Activated CD4-positive, alpha-beta memory T cell treated with anti-CD3 and anti-CD28 coated beads for 36 hours (primary cell): ENCODE measurements at regions not wholly inside any gene's neighbourhood (a gene's known extent, or its start where the extent isn't known, plus 50 kb on each side); places are given as distances from the start of the nearest gene placed in this dataset.

ENCODE experiments used
- CTCF ChIA-PET: fragments of 350-600 bp; sonication (Branson Sonifier 250); formaldehyde crosslinking; loops from one replicate; lab custom pipeline; 2021; ENCODE audit warnings: antibody characterized with exemption, inconsistent platforms; lab: Charles Lee
- POLR2A ChIA-PET: fragments of 350-600 bp; sonication (Branson Sonifier 250); formaldehyde crosslinking; loops from one replicate; lab custom pipeline; 2021; ENCODE audit warnings: antibody characterized with exemption; lab: Charles Lee
- DNase-seq: peaks from one replicate; pipeline ENCODE4 v3.0.0-alpha.2; 2020
- H3K27ac Mint-ChIP-seq: one replicate; pipeline ENCODE4 v1.8.0; 2021; ENCODE audit warnings: mixed read lengths
- H3K27me3 Mint-ChIP-seq: one replicate; pipeline ENCODE4 v1.8.0; 2021; ENCODE audit warnings: mixed read lengths
- H3K36me3 Mint-ChIP-seq: one replicate; pipeline ENCODE4 v1.8.0; 2021; ENCODE audit warnings: mixed read lengths
- H3K4me1 Mint-ChIP-seq: one replicate; pipeline ENCODE4 v1.8.0; 2021; ENCODE audit warnings: low read depth, mixed read lengths
- H3K4me3 Mint-ChIP-seq: one replicate; pipeline ENCODE4 v1.8.0; 2021; ENCODE audit warnings: mild to moderate bottlenecking, mixed read lengths
- H3K9me3 Mint-ChIP-seq: one replicate; pipeline ENCODE4 v1.8.0; 2021; ENCODE audit warnings: mixed read lengths
- intact Hi-C: fragments of 100-400 bp; cut with micrococcal nuclease; formaldehyde crosslinking; loops from one replicate; pipeline ENCODE4 v1.15.1; 2023

DNA sequence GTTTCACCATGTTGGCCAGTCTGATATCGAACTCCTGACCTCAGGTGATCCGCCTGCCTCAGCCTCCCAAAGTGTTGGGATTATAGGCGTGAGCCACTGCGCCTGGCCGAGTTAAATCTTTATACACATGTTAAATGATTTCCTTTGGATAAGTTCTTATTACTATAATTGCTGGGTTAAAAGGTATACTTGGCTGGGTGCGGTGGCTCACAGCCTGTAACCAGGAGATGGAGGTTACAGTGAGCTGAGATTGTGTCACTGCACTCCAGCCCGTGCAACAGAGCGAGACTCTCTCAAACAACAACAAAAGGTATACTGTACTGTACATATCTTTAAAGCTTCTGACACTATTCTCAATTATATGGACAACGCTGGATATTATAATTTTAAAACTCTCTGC lies 53.2 kb upstream of the CDK13 start:
- POLR2A ChIA-PET = interaction anchor here (0.5 to 0.6 kb wide), 2 partner anchors 17 to 156 kb away, joined by 3 read pairs; no protein-coding TSS in a partner anchor
- no peak overlapping the region for H3K27ac Mint-ChIP-seq
- no peak for DNase-seq
- H3K4me1 Mint-ChIP-seq = no peaks in the 10 kb centered on the region
- no peaks in the 10 kb centered on the region for H3K36me3 Mint-ChIP-seq
- CTCF ChIA-PET = interaction anchor here (0.6 to 10.9 kb wide), 24 partner anchors 9 to 956 kb away, joined by 3 to 223 read pairs (median 4); partner anchors contain the start of genes MPLKIP and SUGCT
- H3K4me3 Mint-ChIP-seq = no peak overlapping the region
- intact Hi-C loops = loop anchor here (1.0 to 2.0 kb wide), 3 partner anchors 56 to 237 kb away; partner anchors contain the start of gene MPLKIP
- peaks cover 2% of the 10 kb centered on the region for H3K27me3 Mint-ChIP-seq
- no peaks in the 10 kb centered on the region for H3K9me3 Mint-ChIP-seq

DNA sequence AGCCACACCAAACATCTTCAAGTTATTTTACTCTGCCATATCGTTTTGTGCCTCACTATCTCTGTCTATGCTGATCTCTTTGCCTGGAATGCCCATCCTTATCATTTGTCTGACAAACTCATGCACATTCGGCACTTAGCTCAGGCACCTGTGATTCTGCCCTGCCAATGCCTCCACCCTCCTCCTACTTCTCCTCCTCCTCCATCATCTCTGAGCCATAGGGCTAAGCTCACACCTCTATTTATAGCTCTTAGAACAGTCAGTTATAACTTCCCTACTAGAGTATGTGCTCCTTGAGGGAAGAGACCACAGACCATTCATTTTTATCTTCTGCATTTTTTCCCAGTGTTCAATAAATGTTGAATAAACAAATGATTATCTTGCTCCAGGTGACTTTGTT lies 51.2 kb upstream of the CDK13 start:
- no peak for DNase-seq
- POLR2A ChIA-PET = no interaction called here
- intact Hi-C loops = no loop called here
- CTCF ChIA-PET = interaction anchor here (0.8 to 10.9 kb wide), 4 partner anchors 49 to 318 kb away, joined by 3 to 223 read pairs (median 4); no protein-coding TSS in a partner anchor
- Mint-ChIP-seq H3K27me3 (peaks cover 2% of the 10 kb centered on the region), H3K27ac (no peak overlapping the region), H3K4me3 (no peak overlapping the region), H3K9me3 (no peaks in the 10 kb centered on the region), H3K36me3 (no peaks in the 10 kb centered on the region), H3K4me1 (no peaks in the 10 kb centered on the region)
